ENCODE measurements at regions not wholly inside any gene's neighbourhood (a gene's known extent, or its start where the extent isn't known, plus 50 kb on each side); places are given as distances from the start of the nearest gene placed in this dataset.

GRCh38 chr16:51321251-51321650, 170.2 kb upstream of the SALL1 start:
- Histone ChIP-seq H3K27ac (replicated peaks) (no peak overlapping the region), H3K36me3 (no peaks in the 10 kb centered on the region), H3K27me3 (ENCODE audit: low read depth) (no peaks in the 10 kb centered on the region), H3K4me1 (no peaks in the 10 kb centered on the region), H3K4me3 (no peak overlapping the region), H3K9me3 (replicated peaks) (no peaks in the 10 kb centered on the region)
- no peak for TF ChIP-seq CTCF (IDR thresholded peaks at IDR 0.05; ENCODE audit: borderline replicate concordance)
- intact Hi-C loops (cut with micrococcal nuclease): no loop called here
- no peak for DNase-seq

- Histone ChIP-seq H3K4me3 (no peak overlapping the region), H3K27me3 (ENCODE audit: low read depth) (no peaks in the 10 kb centered on the region), H3K27ac (replicated peaks) (no peak overlapping the region), H3K36me3 (no peaks in the 10 kb centered on the region), H3K9me3 (replicated peaks) (peaks cover 14% of the 10 kb centered on the region), H3K4me1 (no peaks in the 10 kb centered on the region)
- intact Hi-C loops (cut with micrococcal nuclease): no loop called here
- no peak for TF ChIP-seq CTCF (IDR thresholded peaks at IDR 0.05; ENCODE audit: borderline replicate concordance)
- DNase-seq: no peak
These were observed 166.5 kb upstream of the SALL1 start for GRCh38 chr16:51317575-51317974.

GRCh38 chr16:51313198-51313597, 162.1 kb upstream of the SALL1 start:
- Histone ChIP-seq H3K27ac (replicated peaks) (no peak overlapping the region), H3K27me3 (ENCODE audit: low read depth) (no peaks in the 10 kb centered on the region), H3K9me3 (replicated peaks) (peaks cover 21% of the 10 kb centered on the region), H3K4me3 (no peak overlapping the region), H3K4me1 (no peaks in the 10 kb centered on the region), H3K36me3 (no peaks in the 10 kb centered on the region)
- no peak for DNase-seq
- intact Hi-C loops (cut with micrococcal nuclease): no loop called here
- no peak for TF ChIP-seq CTCF (IDR thresholded peaks at IDR 0.05; ENCODE audit: borderline replicate concordance)

- H3K4me3 ChIP-seq: no peak overlapping the region
- no peaks in the 10 kb centered on the region for H3K4me1 ChIP-seq
- DNase-seq: no peak
- intact Hi-C loops (cut with micrococcal nuclease): no loop called here
- H3K27me3 ChIP-seq (ENCODE audit: low read depth): no peaks in the 10 kb centered on the region
- no peaks in the 10 kb centered on the region for H3K36me3 ChIP-seq
- no peak overlapping the region for H3K27ac ChIP-seq (replicated peaks)
- peaks cover 21% of the 10 kb centered on the region for H3K9me3 ChIP-seq (replicated peaks)
- TF ChIP-seq CTCF (IDR thresholded peaks at IDR 0.05; ENCODE audit: borderline replicate concordance): no peak
These were observed 161.5 kb upstream of the SALL1 start for GRCh38 chr16:51312363-51313150.

GRCh38 chr16:51310159-51310558, 159.1 kb upstream of the SALL1 start:
- Histone ChIP-seq H3K9me3 (replicated peaks) (peaks cover 21% of the 10 kb centered on the region), H3K4me3 (no peak overlapping the region), H3K27me3 (ENCODE audit: low read depth) (no peaks in the 10 kb centered on the region), H3K36me3 (no peaks in the 10 kb centered on the region), H3K4me1 (no peaks in the 10 kb centered on the region), H3K27ac (replicated peaks) (no peak overlapping the region)
- no peak for DNase-seq
- no peak for TF ChIP-seq CTCF (IDR thresholded peaks at IDR 0.05; ENCODE audit: borderline replicate concordance)
- intact Hi-C loops (cut with micrococcal nuclease): no loop called here

All from left ventricle myocardium inferior (tissue), 1 donor.